A673 (cell line): ENCODE measurements at regions not wholly inside any gene's neighbourhood (a gene's known extent, or its start where the extent isn't known, plus 50 kb on each side); places are given as distances from the start of the nearest gene placed in this dataset.
A peak's percentile ranks its signal among the peaks of the same experiment; 100 is the strongest.

Experiments
- BruUV-seq: library from RNA; stranded (reverse); fragments of 400-500 nt; replicated peaks from 2 replicates; lab custom pipeline; 2021; lab: Mats Ljungman, UMichigan
- CTCF ChIA-PET: fragments of 300-600 bp; sonication (Branson Sonifier 250); formaldehyde crosslinking; loops from one replicate; lab custom pipeline; 2022; ENCODE audit warnings: antibody characterized with exemption; lab: Charles Lee
- POLR2A ChIA-PET: fragments of 300-600 bp; sonication (Branson Sonifier 250); formaldehyde crosslinking; loops from one replicate; lab custom pipeline; 2022; ENCODE audit warnings: antibody characterized with exemption; ENCODE audit not compliant: low non-redundant PET; lab: Charles Lee
- DNase-seq: peaks from one replicate; pipeline ENCODE4 v3.0.0-alpha.2; 2015; ENCODE audit warnings: low spot score
- H3K27ac ChIP-seq: fragments of 200-600 bp; sonication (generic); 2 replicates; pipeline ENCODE4 v1.5.1; 2016; ENCODE audit warnings: mixed run types, low read depth, mild to moderate bottlenecking, mixed read lengths, antibody characterized with exemption, low read length; ENCODE audit not compliant: poor library complexity, severe bottlenecking
- H3K27me3 ChIP-seq: fragments of 200-600 bp; sonication (generic); replicated peaks from 2 replicates; pipeline ENCODE4 v1.6.1; 2017; ENCODE audit warnings: mixed run types, low read depth, mild to moderate bottlenecking, mixed read lengths, antibody characterized with exemption, low read length; ENCODE audit not compliant: insufficient read depth, poor library complexity
- H3K36me3 ChIP-seq: fragments of 200-600 bp; sonication (generic); 2 replicates; pipeline ENCODE4 v1.6.1; 2016; ENCODE audit warnings: mixed run types, mild to moderate bottlenecking, mixed read lengths, antibody characterized with exemption, low read length; ENCODE audit not compliant: insufficient read depth, poor library complexity, severe bottlenecking
- H3K4me1 ChIP-seq: fragments of 200-600 bp; sonication (generic); 2 replicates; pipeline ENCODE4 v1.6.1; 2017; ENCODE audit warnings: mixed run types, mild to moderate bottlenecking, mixed read lengths, antibody characterized with exemption, low read length; ENCODE audit not compliant: insufficient read depth, poor library complexity, severe bottlenecking
- H3K4me3 ChIP-seq: fragments of 200-600 bp; sonication (generic); 2 replicates; pipeline ENCODE4 v1.5.1; 2016; ENCODE audit warnings: low read depth, mixed run types, mild to moderate bottlenecking, mixed read lengths, low read length; ENCODE audit not compliant: poor library complexity, severe bottlenecking
- H3K9me3 ChIP-seq: fragments of 200-600 bp; sonication (generic); 2 replicates; pipeline ENCODE4 v1.6.1; 2016; ENCODE audit warnings: mixed run types, low read depth, mild to moderate bottlenecking, mixed read lengths, antibody characterized with exemption, low read length; ENCODE audit not compliant: poor library complexity, severe bottlenecking
- CTCF ChIP-seq: fragments of 300-800, 200-600 bp; sonication (generic); conservative IDR thresholded peaks from 2 replicates; pipeline ENCODE4 v1.5.1; 2017; ENCODE audit warnings: low read depth, mild to moderate bottlenecking, antibody characterized with exemption, low read length, moderate library complexity, mixed read lengths
- EZH2 ChIP-seq: fragments of 200-600 bp; sonication (generic); IDR thresholded peaks from 2 replicates; pipeline ENCODE4 v1.6.1; 2017; ENCODE audit warnings: borderline replicate concordance, low read depth, mild to moderate bottlenecking, mixed read lengths, antibody characterized with exemption, low read length; ENCODE audit not compliant: poor library complexity, severe bottlenecking
- intact Hi-C: fragments of 100-400 bp; cut with micrococcal nuclease; formaldehyde crosslinking; loops from one replicate; pipeline ENCODE4 v1.10.0; 2022; ENCODE audit not compliant: unreplicated experiment

DNA sequence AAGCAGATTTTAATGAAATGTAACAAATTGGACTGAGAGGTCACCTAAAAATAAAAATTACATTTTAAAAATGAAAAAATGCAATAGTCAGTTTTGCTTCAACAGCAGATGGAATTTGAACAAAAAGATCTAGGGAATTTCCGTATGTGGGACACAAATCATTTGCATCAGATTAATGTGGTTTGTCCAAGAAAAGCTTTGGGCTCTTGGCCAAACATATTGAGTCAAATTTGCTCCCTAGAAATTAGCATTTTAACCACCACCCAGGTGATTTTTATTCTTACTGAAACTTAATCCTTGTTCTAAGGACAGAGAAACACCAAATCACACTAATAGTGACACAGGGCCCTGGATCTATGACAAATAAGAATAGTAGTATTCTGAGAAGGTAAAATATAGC lies 1477.8 kb downstream of the FAM181B start:
- H3K4me3 ChIP-seq: no peak overlapping the region
- DNase-seq: peak; percentile 18
- POLR2A ChIA-PET: no interaction called here
- CTCF ChIA-PET: no interaction called here
- peaks cover 10% of the 10 kb centered on the region for H3K4me1 ChIP-seq
- BruUV-seq: no TSS peak
- no peak for TF ChIP-seq CTCF
- no peak for TF ChIP-seq EZH2
- intact Hi-C loops: no loop called here
- H3K36me3 ChIP-seq: no peaks in the 10 kb centered on the region
- H3K9me3 ChIP-seq: no peaks in the 10 kb centered on the region
- no peak overlapping the region for H3K27ac ChIP-seq
- no peaks in the 10 kb centered on the region for H3K27me3 ChIP-seq

DNA sequence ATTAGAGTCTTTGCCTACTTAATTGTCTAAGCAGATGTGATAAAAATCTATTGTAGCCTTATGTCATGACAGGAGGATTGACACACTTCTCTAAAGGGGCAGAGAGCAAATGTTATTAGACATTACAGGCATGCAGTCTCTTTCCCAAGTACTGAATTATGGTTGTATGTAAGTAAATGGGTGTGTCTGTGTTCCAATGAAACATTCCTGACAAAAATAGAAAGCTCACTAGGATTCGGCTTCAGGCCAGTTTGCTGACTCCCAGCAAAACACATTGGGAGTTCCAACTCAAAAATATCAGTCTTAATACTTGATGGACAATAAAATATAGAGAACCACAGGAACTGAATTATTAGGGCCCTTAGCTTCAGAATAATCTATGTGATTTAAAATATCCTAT lies 1480.4 kb downstream of the FAM181B start:
- no peak for DNase-seq
- no TSS peak for BruUV-seq
- intact Hi-C loops: no loop called here
- POLR2A ChIA-PET: no interaction called here
- H3K9me3 ChIP-seq: no peaks in the 10 kb centered on the region
- CTCF ChIA-PET: no interaction called here
- H3K4me1 ChIP-seq: peaks cover 10% of the 10 kb centered on the region
- H3K27me3 ChIP-seq: no peaks in the 10 kb centered on the region
- H3K4me3 ChIP-seq: no peak overlapping the region
- TF ChIP-seq CTCF (no peak), EZH2 (no peak)
- no peak overlapping the region for H3K27ac ChIP-seq
- no peaks in the 10 kb centered on the region for H3K36me3 ChIP-seq

DNA sequence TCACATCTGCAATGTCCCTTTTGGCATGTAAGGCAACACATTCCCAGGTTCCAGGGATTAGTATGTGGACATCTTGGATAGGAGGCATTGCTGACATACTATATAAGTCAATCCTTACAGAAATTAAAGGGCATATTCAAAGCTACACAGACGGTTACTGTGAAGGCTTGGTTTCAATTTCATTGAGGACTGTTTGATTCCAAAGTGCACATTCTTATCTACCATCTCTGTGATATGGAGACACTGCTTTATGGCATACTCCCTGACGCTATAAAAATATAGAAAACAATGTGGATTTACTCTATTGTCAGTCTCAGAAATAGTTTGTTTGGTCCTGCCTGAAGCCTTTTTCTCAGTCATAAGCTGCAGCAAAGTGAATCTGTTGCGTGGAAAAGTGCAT lies 1486.7 kb downstream of the FAM181B start:
- no peaks in the 10 kb centered on the region for H3K4me1 ChIP-seq
- CTCF ChIA-PET: no interaction called here
- no peak for DNase-seq
- no peak overlapping the region for H3K4me3 ChIP-seq
- TF ChIP-seq EZH2: no peak
- TF ChIP-seq CTCF: no peak
- no peaks in the 10 kb centered on the region for H3K36me3 ChIP-seq
- BruUV-seq: no TSS peak
- POLR2A ChIA-PET: no interaction called here
- intact Hi-C loops: no loop called here
- no peaks in the 10 kb centered on the region for H3K27me3 ChIP-seq
- H3K27ac ChIP-seq: no peak overlapping the region
- H3K9me3 ChIP-seq: no peaks in the 10 kb centered on the region
